H9 (cell line): ENCODE measurements at regions not wholly inside any gene's neighbourhood (a gene's known extent, or its start where the extent isn't known, plus 50 kb on each side); places are given as distances from the start of the nearest gene placed in this dataset.

Experiments used
- DNase-seq: peaks from one replicate; pipeline ENCODE4 v3.0.0-alpha.2; 2017
- H2AFZ ChIP-seq: one replicate; pipeline ENCODE4 v1.6.1; 2013; ENCODE audit warnings: mild to moderate bottlenecking, low read length, control low read depth, moderate library complexity
- H2AK5ac ChIP-seq: 2 replicates; pipeline ENCODE4 v1.6.1; 2013; ENCODE audit warnings: low read length, control low read depth, mixed read lengths; ENCODE audit not compliant: insufficient read length
- H2BK120ac ChIP-seq: one replicate; pipeline ENCODE4 v1.6.1; 2013; ENCODE audit warnings: low read depth, mild to moderate bottlenecking, low read length, control low read depth, inconsistent platforms; ENCODE audit not compliant: poor library complexity, severe bottlenecking
- H2BK12ac ChIP-seq: 2 replicates; pipeline ENCODE4 v1.6.1; 2013; ENCODE audit warnings: low read length, control low read depth, mixed read lengths, low read depth; ENCODE audit not compliant: insufficient read length
- H2BK15ac ChIP-seq: 2 replicates; pipeline ENCODE4 v1.6.1; 2013; ENCODE audit warnings: low read depth, low read length, control low read depth
- H2BK20ac ChIP-seq: one replicate; pipeline ENCODE4 v1.6.1; 2013; ENCODE audit warnings: low read depth, mild to moderate bottlenecking, low read length, control low read depth, inconsistent platforms; ENCODE audit not compliant: poor library complexity, severe bottlenecking
- H2BK5ac ChIP-seq: 2 replicates; pipeline ENCODE4 v1.6.1; 2013; ENCODE audit warnings: low read length, control low read depth, mixed read lengths; ENCODE audit not compliant: insufficient read length
- H3K14ac ChIP-seq: 2 replicates; pipeline ENCODE4 v1.6.1; 2013; ENCODE audit warnings: low read length, control low read depth; ENCODE audit not compliant: insufficient read depth
- H3K18ac ChIP-seq: 2 replicates; pipeline ENCODE4 v1.6.1; 2013; ENCODE audit warnings: low read depth, mild to moderate bottlenecking, mixed read lengths, low read length, control low read depth; ENCODE audit not compliant: insufficient read length
- H3K23ac ChIP-seq: 2 replicates; pipeline ENCODE4 v1.6.1; 2013; ENCODE audit warnings: low read length, control low read depth, mixed read lengths, low read depth; ENCODE audit not compliant: insufficient read length
- H3K23me2 ChIP-seq: 2 replicates; pipeline ENCODE4 v1.6.1; 2013; ENCODE audit warnings: low read depth, mild to moderate bottlenecking, mixed read lengths, low read length, control low read depth; ENCODE audit not compliant: insufficient read length, poor library complexity, severe bottlenecking
- H3K27ac ChIP-seq: 2 replicates; pipeline ENCODE4 v1.5.1; 2013; ENCODE audit warnings: low read length, control low read depth, mixed read lengths, low read depth; ENCODE audit not compliant: insufficient read length
- H3K27me3 ChIP-seq: 2 replicates; pipeline ENCODE4 v1.6.1; 2013; ENCODE audit warnings: low read length, control low read depth, inconsistent platforms; ENCODE audit not compliant: insufficient read depth
- H3K4ac ChIP-seq: 2 replicates; pipeline ENCODE4 v1.6.1; 2013; ENCODE audit warnings: low read depth, mild to moderate bottlenecking, control low read depth, inconsistent platforms, low read length, moderate library complexity
- H3K4me1 ChIP-seq: 2 replicates; pipeline ENCODE4 v1.6.1; 2013; ENCODE audit warnings: low read length, control low read depth, inconsistent platforms; ENCODE audit not compliant: insufficient read depth
- H3K4me2 ChIP-seq: 2 replicates; pipeline ENCODE4 v1.6.1; 2013; ENCODE audit warnings: low read length, control low read depth, mixed read lengths; ENCODE audit not compliant: insufficient read length, insufficient read depth
- H3K56ac ChIP-seq: 2 replicates; pipeline ENCODE4 v1.6.1; 2013; ENCODE audit warnings: low read depth, mild to moderate bottlenecking, mixed read lengths, low read length, control low read depth; ENCODE audit not compliant: insufficient read length
- H3K79me1 ChIP-seq: 2 replicates; pipeline ENCODE4 v1.6.1; 2013; ENCODE audit warnings: low read depth, mild to moderate bottlenecking, moderate library complexity, low read length, control low read depth, inconsistent platforms; ENCODE audit not compliant: insufficient read depth, poor library complexity, severe bottlenecking
- H3K79me2 ChIP-seq: 2 replicates; pipeline ENCODE4 v1.6.1; 2013; ENCODE audit warnings: low read length, control low read depth, inconsistent platforms; ENCODE audit not compliant: insufficient read depth
- H3K9ac ChIP-seq: 2 replicates; pipeline ENCODE4 v1.6.1; 2013; ENCODE audit warnings: low read length, control low read depth, mixed read lengths; ENCODE audit not compliant: insufficient read length; ENCODE audit errors: extremely low read depth
- H3K9me3 ChIP-seq: one replicate; pipeline ENCODE4 v1.6.1; 2013; ENCODE audit warnings: low read depth, low read length, inconsistent platforms; ENCODE audit not compliant: control insufficient read depth
- H3T11ph ChIP-seq: one replicate; pipeline ENCODE4 v1.6.1; 2013; ENCODE audit warnings: mild to moderate bottlenecking, low read length, control low read depth, inconsistent platforms
- H4K20me1 ChIP-seq: one replicate; pipeline ENCODE4 v1.6.1; 2013; ENCODE audit not compliant: control insufficient read depth, insufficient read length, insufficient read depth
- H4K5ac ChIP-seq: 2 replicates; pipeline ENCODE4 v1.6.1; 2013; ENCODE audit warnings: low read depth, mild to moderate bottlenecking, mixed read lengths, low read length, control low read depth; ENCODE audit not compliant: insufficient read length
- H4K8ac ChIP-seq: replicated peaks from 2 replicates; pipeline ENCODE4 v1.6.1; 2013; ENCODE audit warnings: low read length, control low read depth, mixed read lengths, low read depth; ENCODE audit not compliant: insufficient read length
- H4K91ac ChIP-seq: 2 replicates; pipeline ENCODE4 v1.6.1; 2013; ENCODE audit warnings: low read depth, mild to moderate bottlenecking, moderate library complexity, mixed read lengths, low read length, control low read depth; ENCODE audit not compliant: insufficient read length
- H3K27ac Mint-ChIP-seq, 3 experiments: 2 replicates in 2 of 3; 3 replicates in 1 of 3; pipeline ENCODE4 v1.8.0; 2020 to 2021; ENCODE audit warnings: mixed read lengths in 3 of 3, mild to moderate bottlenecking in 1 of 3, moderate library complexity in 1 of 3
- H3K27me3 Mint-ChIP-seq: 2 replicates; pipeline ENCODE4 v1.8.0; 2021; ENCODE audit warnings: low read depth, mild to moderate bottlenecking, moderate library complexity, mixed read lengths
- H3K36me3 Mint-ChIP-seq, 3 experiments: 2 replicates in 2 of 3; 3 replicates in 1 of 3; pipeline ENCODE4 v1.8.0; 2020 to 2021; ENCODE audit warnings: low read depth in 3 of 3, mixed read lengths in 3 of 3; ENCODE audit not compliant: insufficient read depth in 1 of 3
- H3K4me1 Mint-ChIP-seq, 2 experiments: 2 replicates each; pipeline ENCODE4 v1.8.0; 2020; ENCODE audit warnings: mixed read lengths in 2 of 2
- H3K4me3 Mint-ChIP-seq, 2 experiments: 2 replicates in 1 of 2; 3 replicates in 1 of 2; pipeline ENCODE4 v1.8.0; 2020 to 2021; ENCODE audit warnings: mild to moderate bottlenecking in 2 of 2, mixed read lengths in 2 of 2, moderate library complexity in 1 of 2
- H3K9me3 Mint-ChIP-seq, 2 experiments: 2 replicates in 1 of 2; 3 replicates in 1 of 2; pipeline ENCODE4 v1.8.0; 2020; ENCODE audit warnings: mild to moderate bottlenecking in 2 of 2, mixed read lengths in 2 of 2, moderate library complexity in 1 of 2
- CTCF ChIP-seq: fragments of 200-600 bp; sonication (generic); conservative IDR thresholded peaks from 3 replicates; pipeline ENCODE4 v1.8.0; 2021; ENCODE audit warnings: antibody characterized with exemption, mild to moderate bottlenecking
- WGBS: extraction: QIAGEN DNeasy Blood & Tissue Kit; methylation state at CpG from one replicate; pipeline ENCODE4 v1.1.7; 2013; ENCODE audit warnings: missing lambda C conversion rate, low lambda C conversion rate, mixed read lengths; ENCODE audit not compliant: insufficient read length; ENCODE audit errors: extremely low coverage; 5-methylcytosine and 5-hydroxymethylcytosine counted together

DNA sequence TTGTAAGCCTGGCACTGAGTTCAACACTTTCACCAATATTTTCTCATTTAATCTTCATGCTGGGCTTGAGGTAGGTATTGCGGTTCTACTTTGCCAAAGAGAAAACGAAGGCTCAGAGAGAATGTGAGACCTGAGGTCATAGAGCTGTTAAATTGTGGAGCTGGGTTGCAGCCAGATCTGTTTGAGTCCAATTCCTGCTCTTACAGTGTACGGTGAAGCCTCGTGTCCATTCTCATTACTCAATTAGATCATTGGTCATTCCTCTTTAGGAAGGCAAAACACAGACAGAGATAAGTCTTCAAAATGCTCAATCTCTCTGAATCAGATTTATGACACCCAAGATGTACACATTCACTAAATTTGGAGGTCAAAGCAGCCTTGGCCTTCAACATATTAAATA lies 559.0 kb upstream of the DAB1 start:
- Histone ChIP-seq H4K8ac (no peak overlapping the region), H2AK5ac (no peak overlapping the region), H4K91ac (no peak overlapping the region), H2BK20ac (no peak overlapping the region), H3T11ph (no peak overlapping the region), H4K5ac (no peak overlapping the region), H2BK5ac (no peak overlapping the region), H3K23me2 (no peaks in the 10 kb centered on the region), H3K9me3 (no peaks in the 10 kb centered on the region), H3K4ac (no peak overlapping the region), H3K56ac (no peak overlapping the region), H2BK15ac (no peak overlapping the region), H3K27ac (no peak overlapping the region), H3K79me1 (no peaks in the 10 kb centered on the region), H4K20me1 (no peaks in the 10 kb centered on the region), H3K4me1 (peaks cover 12% of the 10 kb centered on the region), H3K79me2 (no peaks in the 10 kb centered on the region), H3K4me2 (no peak overlapping the region), H2BK120ac (no peak overlapping the region), H3K18ac (no peak overlapping the region), H3K27me3 (no peaks in the 10 kb centered on the region), H3K14ac (no peak overlapping the region), H2AFZ (no peak overlapping the region), H2BK12ac (no peak overlapping the region), H3K9ac (no peak overlapping the region), H3K23ac (no peak overlapping the region)
- no peaks in the 10 kb centered on the region for H3K27me3 Mint-ChIP-seq
- no peak for TF ChIP-seq CTCF
- 0 out of 7 replicates have a peak overlapping the region, but pooled peaks of 1 of the 3 experiments have one; percentile 56 for H3K27ac Mint-ChIP-seq
- H3K36me3 Mint-ChIP-seq: peaks cover 9 to 10% (median 10%) of the 10 kb centered on the region in 3 experiments; a peak in 6 of 7 replicates
- DNase-seq: no peak
- H3K9me3 Mint-ChIP-seq: peaks cover 10% of the 10 kb centered on the region in 2 experiments
- no CpG with 5 or more reads among the region's 4 CpGs for WGBS
- H3K4me1 Mint-ChIP-seq: peaks cover 31 to 47% of the 10 kb centered on the region in 2 experiments
- no peak overlapping the region for H3K4me3 Mint-ChIP-seq
